Middle frontal gyrus (tissue), 1 donor: ENCODE measurements at regions not wholly inside any gene's neighbourhood (a gene's known extent, or its start where the extent isn't known, plus 50 kb on each side); places are given as distances from the start of the nearest gene placed in this dataset.

Experiments
- DNase-seq: peaks from one replicate; pipeline ENCODE4 v3.0.0-alpha.2; 2015; ENCODE audit warnings: low spot score; ENCODE audit errors: extremely low spot score

DNA sequence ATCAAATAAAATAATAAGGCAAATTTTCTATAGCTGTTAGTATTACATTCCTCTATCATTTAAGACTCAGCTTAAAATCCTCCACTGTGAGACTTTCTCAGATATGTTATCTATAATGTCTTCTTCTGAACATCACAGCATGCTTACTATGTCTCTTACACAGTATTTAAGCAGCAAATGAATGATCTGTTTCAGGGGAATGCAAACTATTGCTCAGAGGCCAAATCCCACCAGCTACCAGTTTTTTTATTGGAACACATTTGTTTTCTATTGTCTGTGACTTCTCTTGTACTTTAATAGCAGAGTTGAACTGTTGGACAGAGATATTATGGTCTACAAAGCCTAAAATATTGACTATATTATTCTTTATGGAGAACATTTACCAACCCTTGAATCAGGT is 59.6 kb downstream of the C3orf38 start:
- no peak for DNase-seq

- no peak for DNase-seq
Observed at GRCh38 chr3:88211096-88211890, 61.5 kb downstream of the C3orf38 start.

GRCh38 chr3:88219138-88219792 is 69.5 kb downstream of the C3orf38 start:
- peak; percentile 33 for DNase-seq

- DNase-seq = no peak
Observed at GRCh38 chr3:88220126-88220525, 70.4 kb downstream of the C3orf38 start.

DNA sequence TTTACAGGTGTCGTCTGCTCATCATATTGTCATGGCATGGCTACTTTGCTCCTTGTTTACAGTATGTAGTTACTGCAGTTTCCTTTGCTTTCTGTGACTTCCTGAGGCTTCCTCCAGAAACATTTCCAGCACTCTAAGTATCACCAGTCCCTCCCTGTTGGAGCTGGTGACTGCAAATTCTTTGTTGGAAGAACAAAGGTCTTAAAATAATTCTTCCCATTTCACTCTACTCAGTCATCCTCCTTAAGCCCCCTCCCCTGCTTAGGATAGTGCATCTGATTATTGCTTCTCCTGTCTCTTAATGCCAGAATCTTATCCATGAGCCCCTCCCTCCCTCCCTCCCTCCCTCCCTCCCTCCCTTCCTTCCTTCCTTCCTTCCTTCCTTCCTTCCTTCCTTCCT is 72.0 kb downstream of the C3orf38 start:
- DNase-seq = no peak

- DNase-seq = no peak
Observed at GRCh38 chr3:88222343-88222742, 72.6 kb downstream of the C3orf38 start.

GRCh38 chr3:88225326-88226008 is 75.7 kb downstream of the C3orf38 start:
- DNase-seq = no peak

DNA sequence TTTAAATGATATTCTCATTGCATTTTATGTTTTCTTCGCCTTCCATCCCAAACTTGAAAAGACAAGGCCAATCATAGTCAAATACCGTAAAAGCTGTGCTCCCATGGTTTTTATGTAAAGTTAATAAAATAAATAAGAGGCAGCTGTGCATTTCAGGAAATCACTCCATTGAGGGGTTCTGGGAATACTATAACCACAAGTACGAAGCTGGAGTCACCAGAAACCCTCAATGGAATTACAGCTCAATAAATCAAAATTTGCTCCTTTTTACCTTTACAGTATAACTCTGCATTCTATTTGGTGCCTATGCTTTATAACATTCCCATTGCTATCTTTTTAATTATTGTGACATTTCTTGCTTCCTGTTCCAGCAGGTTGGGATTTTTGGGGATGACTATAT is 77.2 kb downstream of the C3orf38 start:
- DNase-seq = no peak

DNA sequence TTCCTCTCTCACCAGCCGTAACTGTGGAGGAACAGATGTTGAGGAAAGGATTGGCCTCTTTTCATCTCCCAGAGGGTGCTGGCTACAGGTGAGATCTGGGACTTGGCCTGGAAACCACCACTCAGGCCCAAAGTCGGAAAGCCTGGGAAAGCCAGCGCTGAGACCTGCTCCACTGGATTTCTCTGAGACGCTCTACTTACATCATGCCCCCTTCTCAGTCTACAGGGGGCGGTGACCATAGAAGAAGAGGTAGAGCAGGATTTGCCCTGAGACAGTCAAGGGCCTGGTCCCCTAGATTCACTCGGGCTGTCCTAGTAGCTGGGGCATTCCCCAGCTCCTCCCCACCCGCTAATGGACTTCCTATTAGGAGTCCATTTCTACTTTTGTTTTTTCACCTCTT is 80.9 kb downstream of the C3orf38 start:
- no peak for DNase-seq

DNA sequence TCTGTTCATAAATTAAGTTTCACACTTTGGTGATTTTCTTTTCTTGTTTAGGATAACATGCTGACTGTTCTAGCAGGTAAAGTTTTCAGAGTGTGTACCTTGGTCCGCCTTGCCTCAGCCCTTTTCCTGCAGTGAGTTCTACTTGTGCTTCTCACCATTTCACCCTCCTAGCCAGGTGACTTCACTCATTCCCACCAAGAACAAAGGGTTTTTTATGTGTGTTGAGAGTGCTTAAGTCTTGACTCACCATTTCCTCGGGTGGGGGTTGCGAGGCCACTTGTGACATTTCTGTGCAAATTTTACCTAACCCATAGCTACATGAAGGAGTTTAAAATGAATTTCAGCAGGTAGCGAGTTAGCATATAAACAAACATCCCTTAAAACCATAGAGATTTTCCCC is 81.4 kb downstream of the C3orf38 start:
- DNase-seq = no peak

DNA sequence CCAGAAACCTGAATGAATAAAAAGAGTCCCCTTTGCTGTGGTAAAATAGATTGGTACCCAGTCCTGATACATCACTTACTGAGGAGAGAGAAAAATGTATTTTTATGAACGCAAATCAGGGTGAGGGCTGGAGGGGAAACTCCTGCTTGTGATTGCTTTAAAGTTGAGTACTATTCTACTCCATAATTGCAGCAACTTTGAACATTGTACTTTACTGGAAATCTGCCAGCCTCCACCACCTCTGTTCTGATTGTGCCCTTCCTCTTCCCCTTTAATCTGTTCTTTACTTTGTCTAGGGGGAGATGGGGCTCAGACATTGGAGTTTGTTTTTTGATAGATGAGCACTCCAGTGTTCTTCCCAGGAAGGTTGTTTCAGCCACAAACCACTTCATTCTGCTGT is 81.9 kb downstream of the C3orf38 start:
- DNase-seq = no peak

DNA sequence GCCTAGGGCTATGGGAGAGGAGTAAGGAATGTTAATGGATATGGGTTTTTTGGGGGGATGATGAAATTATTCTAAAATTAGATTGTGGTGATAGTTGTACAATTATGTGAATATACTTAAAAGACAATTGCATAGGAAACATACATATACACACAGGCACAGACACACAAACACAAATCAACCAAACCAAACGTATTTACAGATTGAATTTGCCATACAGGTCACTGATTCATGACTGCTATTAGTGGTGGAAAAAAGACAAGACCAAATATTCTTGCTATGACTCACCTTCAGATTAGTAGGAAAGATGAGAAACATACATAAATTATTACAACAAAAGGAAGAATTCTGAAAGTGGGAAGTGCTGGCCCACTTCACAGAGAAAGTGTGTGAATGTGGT is 85.3 kb downstream of the C3orf38 start:
- no peak for DNase-seq

- no peak for DNase-seq
Observed at GRCh38 chr3:88239870-88240269, 90.1 kb downstream of the C3orf38 start.

DNA sequence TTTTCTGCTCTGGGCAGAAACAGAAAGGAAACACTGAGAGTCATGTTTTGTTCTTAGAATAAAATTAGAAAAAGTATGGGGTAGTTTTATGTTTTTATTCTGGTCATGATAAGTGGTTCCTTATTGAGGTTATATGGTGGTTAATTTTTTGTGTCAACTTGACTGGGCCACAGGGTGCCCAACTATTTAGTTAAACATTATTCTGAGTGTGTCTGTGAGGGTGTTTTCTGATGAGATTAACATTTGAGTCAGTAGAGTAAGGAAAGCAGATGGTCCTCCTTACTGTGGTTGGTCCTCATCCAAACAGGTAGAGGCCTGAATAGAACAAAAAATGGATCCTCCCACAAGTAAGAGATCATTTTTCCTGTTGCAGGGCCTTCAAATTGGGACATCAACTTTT is 98.9 kb downstream of the C3orf38 start:
- DNase-seq = no peak

DNA sequence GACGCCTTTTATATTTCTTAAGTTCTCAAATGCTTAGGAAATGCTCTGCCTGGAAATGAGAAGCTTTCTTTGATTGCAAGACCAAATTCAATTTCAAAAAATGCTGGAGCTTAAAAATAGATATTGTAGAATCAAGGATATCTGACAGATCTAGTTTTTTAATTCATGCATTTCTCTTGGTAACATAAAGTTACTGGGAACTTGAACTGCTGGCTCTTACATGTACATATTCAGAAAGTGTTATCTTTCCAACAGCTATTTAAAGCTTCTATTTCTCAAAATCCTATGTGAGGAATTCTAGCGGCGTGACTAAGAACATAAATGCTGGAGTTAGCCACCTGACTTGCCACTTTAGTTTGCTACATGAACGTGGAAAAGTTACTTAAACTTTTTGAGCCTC is 109.3 kb downstream of the C3orf38 start:
- no peak for DNase-seq

DNA sequence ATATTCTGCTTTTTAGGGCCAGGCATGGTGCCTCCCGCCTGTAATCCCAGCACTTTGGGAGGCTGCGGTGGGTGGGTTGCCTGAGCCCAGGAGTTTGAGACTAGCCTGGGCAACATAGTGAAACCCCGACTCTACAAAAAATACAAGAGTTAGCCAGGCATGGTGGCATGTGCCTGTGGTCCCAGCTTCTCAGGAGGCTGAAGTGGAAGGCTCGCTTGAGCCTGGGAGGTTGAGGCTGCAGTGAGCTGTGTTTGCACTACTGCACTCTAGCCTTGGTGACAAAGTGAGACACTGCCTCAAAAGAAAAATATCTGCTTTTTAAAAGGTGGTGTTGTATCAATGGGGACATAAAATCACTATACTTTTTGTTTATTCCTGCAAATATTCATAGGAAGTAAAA is 112.8 kb downstream of the C3orf38 start:
- no peak for DNase-seq

- no peak for DNase-seq
Observed at GRCh38 chr3:88263417-88264100, 113.8 kb downstream of the C3orf38 start.

DNA sequence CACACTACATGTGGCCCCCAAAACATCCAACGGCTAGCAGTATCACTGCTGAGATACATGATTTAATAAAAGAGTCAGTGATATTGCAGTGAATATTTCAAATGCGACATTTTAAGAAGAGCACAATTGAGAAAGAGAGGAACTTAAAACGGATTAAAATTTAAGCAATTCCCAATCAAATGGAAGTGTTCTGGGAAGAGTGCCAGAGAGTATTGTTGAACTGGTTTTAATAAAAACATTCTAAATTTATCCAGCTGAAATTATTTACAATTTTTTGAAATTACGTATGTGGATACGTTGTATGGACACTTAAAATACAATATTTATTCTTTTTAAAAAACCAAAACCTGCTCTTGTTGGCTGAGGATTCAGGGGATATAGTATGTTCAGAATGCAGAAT is 117.7 kb downstream of the C3orf38 start:
- no peak for DNase-seq

- no peak for DNase-seq
Observed at GRCh38 chr3:88267847-88268246, 118.1 kb downstream of the C3orf38 start.

DNA sequence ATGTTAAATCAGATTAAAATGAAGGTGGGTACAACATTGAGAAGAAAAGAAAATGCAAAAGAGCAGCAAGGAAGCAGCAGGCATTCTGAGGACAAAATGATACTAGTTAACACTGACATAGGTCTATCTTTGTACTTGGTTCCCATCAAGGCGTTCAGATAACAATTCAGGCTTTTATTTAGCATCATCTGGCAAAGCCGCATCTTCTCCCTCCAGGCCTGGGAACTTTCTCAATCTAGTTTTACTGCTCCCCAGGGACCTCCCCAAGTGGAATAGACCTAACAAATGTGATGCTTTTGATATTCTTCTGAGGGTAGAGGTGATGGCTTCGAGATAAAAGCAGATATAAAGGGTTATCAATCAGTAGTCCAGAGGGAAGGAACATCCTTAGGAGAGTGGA is 130.6 kb downstream of the C3orf38 start:
- no peak for DNase-seq

DNA sequence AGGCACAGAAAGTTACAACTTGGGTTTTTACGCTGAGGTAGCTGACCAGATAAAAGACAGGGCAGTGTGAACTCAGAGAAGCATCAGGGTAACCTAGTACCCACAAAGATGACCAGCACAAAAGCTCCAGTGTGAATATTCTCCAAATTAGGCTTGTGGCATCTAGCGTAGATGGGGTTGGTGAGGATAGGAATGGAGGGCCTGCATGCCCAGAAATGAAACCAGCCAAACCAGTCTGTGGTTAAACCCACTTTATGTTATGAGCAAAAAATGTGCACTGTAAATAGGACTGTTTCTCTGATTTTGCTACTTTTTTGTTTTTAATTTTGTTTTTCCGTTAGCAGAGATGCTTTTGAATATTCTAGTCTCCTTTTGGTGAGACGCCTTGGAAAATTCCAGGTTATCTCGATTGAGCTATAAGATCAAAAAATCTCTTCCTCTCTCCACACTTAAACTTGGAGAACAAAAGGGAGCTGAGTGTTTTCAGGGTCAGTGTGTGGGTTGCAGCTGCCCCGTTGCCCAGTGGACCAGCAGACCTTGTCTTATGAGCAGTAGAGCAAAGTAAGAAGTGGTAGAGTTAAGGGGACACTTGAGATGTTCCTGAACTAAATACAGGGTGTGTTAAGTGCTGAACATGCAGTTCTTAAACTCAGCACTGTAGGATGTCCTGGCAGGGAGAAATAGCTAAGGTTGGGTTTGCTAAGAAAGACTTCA is 132.9 kb downstream of the C3orf38 start:
- no peak for DNase-seq
